Activated CD8-positive, alpha-beta memory T cell treated with anti-CD3 and anti-CD28 coated beads for 24 hours (primary cell): ENCODE measurements at regions not wholly inside any gene's neighbourhood (a gene's known extent, or its start where the extent isn't known, plus 50 kb on each side); places are given as distances from the start of the nearest gene placed in this dataset.
"Not testable (repeated sequence)": the region's sequence is repeated elsewhere in the genome, so short reads cannot be mapped to it uniquely, and the experiment has no call there.

Experiments used
- DNase-seq: peaks from one replicate; pipeline ENCODE4 v3.0.0-alpha.2; 2020

DNA sequence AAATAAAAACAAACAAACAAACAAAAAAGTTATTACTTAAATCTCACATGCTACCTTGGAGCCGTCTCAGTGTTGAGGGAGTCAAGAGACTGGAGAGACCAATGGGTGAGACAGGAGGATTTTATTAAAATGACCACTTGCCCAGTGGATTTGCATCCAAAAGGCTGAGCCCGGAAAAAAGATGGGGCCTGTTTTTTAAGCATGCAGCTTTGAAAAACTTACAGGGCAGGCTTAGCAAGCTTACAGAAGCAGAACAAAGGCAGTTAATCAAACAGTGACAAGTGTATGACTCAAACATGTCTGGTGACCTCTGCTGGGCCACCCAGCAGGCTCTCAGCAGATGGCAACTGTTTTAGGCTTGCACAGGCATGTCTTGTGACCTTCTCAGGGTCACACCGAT, 82.5 kb downstream of the POTEH start:
- not testable (repeated sequence) for DNase-seq

DNA sequence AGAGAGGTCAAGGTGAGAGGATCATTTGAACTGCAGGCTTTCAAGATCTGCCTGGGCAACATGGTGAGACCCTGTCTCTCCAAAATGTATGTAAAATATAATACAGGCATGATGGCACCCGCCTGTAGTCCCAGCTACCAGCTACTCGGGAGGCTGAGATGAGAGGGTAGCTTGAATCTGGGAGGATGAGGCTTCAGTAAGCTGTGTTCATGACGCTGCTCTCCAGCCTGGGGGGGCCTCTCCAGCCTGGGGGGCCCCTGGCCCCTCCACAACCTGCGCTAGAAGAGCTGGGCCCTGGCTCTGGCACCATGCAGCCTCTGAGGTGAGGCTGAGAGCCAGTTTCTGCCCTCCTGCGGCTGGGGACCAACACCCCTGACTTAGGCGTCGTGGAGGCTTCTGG, 85.3 kb downstream of the POTEH start:
- DNase-seq = not testable (repeated sequence)

DNA sequence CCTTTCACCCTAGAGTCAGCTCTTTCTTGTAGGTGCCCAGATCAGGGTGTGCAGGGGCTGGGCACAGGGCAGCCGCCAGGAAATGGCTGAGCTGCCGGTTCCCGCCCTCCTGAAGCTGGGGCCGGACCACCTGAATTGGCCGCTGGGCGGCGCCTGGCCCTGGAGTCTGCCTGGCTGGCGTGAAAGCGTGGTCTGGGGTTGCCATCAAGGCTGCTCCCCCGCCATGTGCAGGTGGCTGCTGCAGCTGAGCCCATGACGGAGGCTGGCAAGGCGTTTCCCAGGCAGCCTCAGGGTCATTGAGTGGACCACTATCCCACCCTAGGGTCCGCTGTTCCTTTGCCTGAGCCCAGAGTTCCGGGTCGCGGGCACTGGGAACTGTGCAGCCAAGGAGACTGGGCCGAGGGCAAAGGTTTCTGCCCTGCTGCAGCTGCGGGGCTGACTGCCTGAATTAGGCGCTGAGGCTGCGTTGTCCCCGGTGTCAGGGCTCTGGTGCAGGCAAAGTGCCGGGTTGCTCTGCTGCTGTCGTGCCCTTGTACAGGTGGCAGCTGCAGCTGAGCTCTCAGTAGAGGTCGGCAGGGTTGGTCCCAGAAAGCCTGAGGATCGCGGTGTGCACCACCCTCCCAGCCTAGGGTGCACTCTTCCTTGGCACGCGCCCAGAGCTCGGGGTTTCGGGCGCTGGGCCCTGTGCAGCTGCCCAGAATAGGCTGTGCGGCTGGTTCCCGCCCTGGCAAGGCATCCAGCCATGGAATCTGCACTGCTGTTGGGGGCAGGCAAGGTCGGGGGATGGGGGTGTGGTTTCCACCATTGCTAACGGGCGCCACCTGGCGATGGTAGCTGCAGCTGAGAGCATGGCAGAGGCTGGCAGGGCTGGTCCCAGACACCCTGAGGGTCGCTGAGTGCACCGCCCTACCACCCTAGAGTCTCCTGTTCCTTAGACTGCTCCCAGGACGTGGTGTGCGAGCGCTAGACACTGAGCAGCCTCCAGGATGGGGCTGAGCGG, 86.1 kb downstream of the POTEH start:
- not testable (repeated sequence) for DNase-seq

DNA sequence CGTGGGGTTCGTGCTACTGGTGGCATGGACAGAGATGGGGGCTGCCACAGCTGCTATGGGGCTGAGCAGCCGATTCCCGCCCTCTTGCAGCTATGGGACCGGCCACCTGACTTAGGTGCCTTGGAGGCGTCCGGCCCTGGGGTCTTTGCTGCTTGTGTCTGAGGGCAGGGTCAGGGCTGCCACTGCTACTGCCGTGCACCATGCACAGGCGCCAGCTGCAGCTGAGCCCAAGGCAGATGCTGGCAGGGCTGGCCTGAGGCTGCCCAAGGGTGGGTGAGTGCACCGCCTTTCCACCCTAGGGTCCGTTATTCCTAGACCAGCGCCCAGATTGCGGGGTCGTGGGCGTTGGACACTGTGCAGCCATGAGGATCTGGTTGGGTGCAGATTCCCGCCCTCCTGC, 86.9 kb downstream of the POTEH start:
- not testable (repeated sequence) for DNase-seq

DNA sequence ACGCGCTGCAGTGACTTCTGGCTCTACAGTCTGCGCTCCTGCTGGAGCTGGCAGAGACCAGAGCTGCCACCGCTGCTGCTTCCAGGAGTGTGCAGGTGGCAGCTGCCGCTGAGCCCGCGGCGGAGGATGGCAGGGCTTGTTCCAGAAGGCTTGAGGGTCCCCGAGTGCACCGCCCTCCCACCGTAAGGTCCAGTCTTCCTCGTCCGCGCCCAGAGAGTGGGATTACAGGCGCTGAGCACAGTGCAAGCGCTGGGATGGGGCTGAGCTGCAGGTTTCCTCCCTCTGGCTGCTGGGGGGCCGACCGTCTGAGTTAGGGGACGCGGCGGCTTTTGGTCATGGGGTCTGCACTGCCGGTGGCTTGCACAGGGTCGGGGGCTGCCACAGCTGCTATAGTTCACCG, 87.3 kb downstream of the POTEH start:
- not testable (repeated sequence) for DNase-seq

DNA sequence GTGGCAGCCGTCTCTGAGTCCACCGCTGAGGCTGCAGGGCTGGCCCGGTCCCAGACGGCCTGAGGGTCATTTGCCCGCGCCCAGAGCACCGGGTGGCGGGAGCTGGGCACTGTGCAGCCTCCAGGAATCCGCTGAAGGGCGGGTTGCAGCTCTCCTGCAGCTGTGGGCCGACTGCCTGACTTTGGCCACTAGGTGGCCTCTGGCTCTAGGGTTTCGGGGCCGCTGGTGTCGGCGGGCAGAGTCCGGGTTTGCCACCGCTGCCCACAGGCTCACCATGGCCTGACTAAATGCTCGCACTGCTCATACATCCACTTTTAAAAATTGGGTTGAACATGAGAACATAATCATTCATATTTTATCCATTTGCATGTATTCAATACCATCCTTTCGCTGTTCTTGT, 87.7 kb downstream of the POTEH start:
- DNase-seq = not testable (repeated sequence)

DNA sequence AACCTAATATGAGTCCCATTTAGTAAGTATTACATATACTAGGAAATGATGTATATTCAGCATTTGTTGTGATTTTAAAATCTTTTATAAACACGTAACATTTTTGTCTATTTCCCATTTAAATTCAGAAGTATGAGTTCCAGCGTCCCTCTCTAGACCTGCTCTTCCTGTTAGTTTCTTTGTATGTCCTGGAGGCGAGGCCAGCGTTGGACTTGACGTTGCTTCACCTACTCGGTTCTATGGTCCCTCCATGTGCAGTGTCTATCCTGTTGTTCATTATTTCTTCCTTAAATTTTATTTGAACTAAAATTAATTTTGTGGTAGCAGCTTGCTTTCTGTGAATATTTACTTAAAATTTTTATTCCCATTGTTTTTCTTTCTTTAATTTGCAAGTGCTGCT, 88.5 kb downstream of the POTEH start:
- not testable (repeated sequence) for DNase-seq

DNA sequence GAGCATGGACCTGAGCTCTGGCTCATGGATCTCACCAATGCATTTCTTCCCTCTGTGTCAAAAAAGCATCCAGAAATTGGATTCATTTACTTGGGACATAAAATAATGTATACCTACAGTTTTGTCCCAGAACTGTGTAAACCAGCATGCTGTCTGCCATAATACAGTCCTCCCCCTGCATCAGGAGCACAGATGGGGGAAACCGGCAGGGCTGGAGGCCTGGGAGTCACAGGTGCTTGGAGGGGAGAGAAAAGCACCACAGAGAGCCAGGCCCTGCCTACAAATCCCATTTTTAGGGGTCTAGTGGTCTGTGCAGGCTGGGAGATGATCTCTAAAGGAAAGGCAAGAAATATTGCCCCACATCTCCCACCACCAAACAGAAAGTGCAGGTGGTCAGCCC, 91.8 kb downstream of the POTEH start:
- DNase-seq = not testable (repeated sequence)

DNA sequence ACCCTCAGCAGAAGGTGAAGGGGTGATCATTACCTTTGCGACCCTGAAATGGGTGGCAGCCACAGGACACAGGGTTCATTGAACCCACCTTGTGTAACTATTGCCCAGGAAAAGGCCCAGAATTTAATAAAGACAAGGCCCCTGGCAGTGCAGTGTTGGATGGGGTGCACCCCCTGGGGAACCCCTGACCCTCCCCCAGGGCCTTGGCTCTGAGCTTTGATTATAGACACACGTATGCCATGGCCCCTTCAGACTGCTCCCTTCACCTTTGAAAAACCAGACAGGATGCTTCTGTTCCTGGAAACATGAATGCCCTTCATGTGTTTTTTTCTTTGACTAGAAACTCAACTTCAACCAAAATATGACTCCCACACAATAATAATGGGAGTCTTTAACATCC, 93.1 kb downstream of the POTEH start:
- DNase-seq = not testable (repeated sequence)

DNA sequence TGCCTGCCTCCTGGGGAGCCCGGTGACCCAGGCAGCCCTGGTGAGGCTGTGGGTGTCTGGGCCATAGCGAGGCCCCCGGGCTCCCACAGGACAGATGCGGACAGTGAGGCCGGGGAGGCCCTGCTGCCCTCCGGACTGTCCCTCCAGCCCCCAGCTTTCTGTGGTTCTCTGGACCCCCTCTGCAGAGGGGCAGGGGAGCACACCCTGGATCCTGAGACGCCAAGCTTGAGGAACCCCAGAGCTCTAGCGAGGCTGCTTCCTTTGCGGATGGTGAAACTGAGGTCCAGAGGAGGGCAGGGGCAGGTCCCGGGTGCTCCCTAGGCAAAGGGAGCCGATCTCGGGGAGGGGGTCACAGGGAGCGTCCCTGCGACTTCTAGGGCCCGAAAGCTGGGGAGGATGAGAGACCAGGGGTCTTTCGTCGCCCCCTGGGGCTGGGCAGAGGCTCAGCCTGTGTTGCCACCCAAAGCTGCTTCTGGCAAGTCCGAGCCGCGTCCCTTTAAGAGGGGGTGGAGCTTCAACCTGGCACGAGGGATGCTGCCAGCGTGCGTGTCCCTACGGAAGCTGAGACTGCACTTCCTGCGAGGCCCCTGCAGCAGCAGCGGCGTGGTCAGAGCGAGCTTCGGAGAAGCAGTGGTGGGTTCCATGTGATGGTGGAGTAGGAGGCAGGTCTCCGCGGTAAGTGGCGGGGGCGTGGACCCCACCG, 94.7 kb downstream of the POTEH start:
- not testable (repeated sequence) for DNase-seq

DNA sequence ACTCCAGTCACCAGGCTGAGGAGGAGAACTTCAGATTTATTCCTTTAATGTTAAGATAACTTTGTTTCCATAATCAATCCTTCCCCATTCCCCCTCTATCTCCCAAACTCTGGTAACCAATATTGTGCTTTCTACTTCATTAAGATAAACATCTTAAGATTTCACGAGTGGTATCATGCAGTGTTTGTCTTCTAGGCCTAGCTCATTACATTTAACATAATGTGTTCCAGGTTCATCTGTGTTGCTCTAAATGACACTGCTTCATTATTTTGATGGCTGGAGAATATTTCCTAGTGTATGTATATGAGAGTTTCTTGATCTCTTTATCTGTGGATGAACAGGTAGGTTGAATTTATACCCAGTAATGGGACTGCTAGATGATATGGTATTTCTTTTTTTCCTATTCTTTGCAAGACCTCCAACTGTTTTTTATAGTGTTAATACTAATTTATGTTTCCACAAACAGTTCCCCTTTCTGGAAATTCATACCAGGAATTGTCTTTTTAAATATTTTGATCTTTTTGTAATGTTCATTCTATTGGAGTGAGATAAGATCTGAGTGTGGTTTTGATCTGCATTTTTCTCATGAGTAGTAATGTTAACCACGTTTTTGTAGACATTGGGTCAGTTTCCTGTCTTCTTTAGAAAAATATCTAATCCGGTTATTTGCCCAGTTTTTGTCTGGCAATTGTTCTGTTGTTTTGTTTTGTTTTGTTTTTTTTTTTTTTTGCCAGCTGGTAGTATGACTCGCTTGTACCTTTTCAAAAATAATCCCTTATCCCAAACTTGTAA, 97.3 kb downstream of the POTEH start:
- DNase-seq = not testable (repeated sequence)

DNA sequence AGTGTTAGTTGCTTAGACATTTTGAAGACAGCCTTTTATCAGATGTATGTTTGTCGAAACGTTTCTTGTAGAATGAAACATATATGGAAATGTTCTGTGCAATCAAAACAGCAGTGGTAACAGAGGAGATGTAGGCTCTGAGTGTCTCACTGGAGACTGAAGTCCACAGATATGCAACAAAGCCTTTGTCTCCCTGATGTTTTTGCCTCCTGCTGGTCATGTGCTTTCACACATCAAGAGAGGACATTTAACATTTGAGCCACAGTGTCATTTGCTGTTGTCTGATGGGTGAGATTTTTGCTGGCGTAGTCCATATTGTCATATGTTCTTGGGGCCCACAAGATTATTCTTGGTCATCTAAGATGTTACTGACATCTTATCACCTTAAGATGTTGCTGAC, 101.7 kb downstream of the POTEH start:
- DNase-seq = not testable (repeated sequence)

DNA sequence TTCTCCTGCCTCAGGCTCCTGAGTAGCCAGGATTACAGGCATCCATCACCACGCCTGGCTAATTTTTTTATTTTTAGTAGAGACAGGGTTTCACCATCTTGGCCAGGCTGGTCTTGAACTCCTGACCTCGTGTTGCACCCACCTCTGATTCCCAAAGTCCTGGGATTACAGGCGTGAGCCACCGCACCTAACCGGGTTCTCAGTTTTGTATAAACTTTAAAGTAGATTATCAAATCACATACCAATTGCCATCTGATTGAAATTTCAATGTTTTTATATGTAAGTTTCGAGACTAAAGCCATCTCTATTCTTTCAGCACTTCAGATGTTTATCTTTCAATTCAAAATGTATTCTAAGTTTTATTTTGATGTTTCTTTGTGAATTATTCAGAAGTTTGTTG, 110.1 kb downstream of the POTEH start:
- DNase-seq = not testable (repeated sequence)

DNA sequence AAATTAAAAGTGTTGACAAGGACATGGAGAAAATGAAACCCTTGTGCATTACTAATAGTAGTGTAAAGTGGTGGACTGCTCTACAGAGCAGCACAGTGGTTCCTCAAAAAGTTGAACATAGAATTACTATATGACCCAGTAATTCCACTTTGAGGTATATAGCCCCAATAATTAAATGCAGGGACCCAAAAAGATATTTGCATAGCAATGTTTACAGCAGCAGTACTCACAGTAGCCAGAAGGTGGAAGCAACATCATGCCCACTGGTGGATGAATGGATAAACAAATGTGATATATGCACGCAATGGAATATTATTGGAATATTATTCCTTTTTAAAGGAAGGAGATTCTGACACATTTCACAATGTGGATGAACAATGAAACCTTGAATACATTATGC, 121.3 kb downstream of the POTEH start:
- DNase-seq = not testable (repeated sequence)

DNA sequence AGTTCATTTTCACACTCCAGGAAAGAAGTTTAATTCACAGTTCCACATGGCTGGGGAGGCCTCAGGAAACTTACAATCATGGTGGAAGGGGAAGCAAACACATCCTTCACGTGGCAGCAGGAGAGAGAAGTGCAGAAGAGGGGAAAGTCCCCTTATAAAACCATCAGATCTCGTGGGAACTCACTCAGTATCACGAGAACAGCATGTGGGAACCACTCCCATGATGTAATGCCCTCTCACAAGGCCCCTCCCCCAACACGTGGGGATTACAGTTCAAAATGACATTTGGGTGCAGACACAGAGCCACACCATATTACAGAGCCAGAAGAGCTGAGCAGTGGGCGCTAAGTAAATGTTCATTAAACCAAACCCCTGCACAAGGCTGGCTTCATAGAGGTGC, 126.0 kb downstream of the POTEH start:
- DNase-seq = not testable (repeated sequence)

DNA sequence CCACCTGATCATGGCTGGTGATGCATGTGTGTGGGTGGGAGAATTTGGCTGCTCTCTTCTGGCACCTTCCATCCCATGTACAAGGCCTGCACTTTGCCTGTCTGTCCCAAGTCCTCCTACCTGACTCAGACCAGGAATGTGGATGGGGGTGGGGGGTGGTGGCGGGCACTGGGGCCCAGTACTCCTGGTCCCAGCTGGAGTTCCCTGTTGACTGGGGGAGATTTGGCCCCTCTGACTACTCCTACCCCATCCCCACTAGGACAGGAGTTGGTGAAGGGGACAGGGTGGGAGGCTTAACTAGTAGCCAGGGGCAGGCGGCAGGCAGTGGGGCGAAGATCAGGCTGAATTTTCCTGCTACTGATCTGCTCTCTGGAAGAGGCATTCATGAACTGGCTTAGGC, 126.6 kb downstream of the POTEH start:
- not testable (repeated sequence) for DNase-seq

DNA sequence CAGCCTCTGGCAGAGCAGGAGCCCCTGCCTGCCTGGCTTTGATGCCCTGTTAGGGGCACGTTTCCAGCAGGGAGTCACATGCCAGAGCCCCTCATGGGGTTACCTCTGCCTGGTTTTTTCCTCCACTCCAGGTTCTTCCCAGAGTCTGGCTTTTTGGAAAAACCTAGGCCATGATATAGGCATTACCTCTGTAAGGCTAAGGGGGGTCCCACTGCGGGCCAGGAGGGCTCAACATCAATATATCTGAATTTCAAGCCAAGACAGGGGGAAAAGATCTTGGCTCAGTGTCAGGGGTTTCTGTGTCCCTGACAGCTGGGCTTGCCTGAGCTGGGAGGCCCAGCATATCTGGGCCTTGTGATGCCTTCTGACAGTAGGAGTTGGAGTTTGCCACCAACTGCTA, 127.4 kb downstream of the POTEH start:
- not testable (repeated sequence) for DNase-seq

DNA sequence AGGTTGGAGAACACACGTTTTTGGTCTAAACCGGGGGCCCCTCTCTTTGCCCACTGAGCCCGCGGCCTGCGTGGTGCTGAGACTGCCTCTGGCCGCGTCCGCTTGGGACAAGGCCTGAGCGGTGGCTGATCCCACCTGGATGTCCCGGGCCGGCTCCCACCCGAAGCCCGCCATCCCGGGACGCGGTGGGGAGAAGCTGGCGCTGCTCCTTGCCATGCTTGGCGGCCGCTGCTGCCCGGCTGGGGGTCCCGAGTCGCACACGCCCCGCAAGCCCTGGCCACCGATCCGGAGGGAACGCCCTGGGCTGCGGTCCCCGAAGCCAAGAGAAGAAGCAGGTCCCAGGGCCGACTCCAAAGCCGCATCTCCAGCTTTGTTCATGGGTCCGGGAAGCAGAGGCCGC, 130.1 kb downstream of the POTEH start:
- DNase-seq = not testable (repeated sequence)

DNA sequence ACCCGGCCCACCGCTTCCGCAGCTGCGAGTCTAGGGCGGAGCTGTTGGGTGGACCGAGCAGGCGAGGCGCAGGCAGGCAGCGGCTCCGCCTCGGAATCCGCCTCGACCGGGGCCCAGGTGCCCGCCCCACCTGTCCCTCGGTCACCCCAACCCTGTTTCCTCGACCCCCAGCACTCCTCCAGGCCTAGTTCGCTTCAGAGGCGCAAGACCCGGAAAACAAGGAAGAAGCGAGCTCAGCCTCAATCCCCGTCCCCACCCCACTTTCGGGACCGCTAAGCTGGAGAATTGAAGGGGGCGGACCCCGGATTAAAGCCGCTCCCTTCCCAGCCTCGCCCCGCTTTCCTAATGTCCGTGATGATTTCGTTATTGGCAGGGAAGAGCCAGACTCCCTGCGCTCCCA, 131.3 kb downstream of the POTEH start:
- DNase-seq = not testable (repeated sequence)

DNA sequence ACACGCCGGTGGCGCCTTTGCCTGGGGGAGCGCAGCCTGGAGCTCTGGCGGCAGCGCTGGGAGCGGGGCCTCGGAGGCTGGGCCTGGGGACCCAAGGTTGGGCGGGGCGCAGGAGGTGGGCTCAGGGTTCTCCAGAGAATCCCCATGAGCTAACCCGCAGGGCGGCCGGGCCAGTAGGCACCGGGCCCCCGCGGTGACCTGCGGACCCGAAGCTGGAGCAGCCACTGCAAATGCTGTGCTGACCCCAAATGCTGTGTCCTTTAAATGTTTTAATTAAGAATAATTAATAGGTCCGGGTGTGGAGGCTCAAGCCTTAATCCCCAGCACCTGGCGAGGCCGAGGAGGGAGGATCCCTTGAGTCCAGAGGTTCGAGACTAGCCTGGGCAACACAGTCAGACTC, 132.2 kb downstream of the POTEH start:
- not testable (repeated sequence) for DNase-seq

DNA sequence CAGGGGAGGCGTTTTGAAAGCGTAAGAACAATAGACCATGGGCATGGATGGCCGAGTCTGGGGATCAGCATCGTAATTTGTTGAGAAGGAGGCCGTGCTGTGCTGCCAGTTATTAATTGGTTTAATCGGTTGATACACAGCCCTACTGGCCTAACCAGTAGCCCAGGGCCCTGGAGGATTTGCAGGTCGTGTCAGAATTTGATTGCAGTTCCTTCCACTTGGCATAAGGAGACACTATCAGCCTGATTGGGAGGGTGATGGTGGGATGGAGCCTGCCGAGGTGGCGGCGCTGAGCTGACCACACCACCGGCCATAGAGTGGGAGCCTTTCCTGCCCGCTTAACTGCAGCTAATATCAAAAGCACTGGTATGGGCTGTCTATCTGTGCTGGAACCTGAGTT, 133.4 kb downstream of the POTEH start:
- not testable (repeated sequence) for DNase-seq

DNA sequence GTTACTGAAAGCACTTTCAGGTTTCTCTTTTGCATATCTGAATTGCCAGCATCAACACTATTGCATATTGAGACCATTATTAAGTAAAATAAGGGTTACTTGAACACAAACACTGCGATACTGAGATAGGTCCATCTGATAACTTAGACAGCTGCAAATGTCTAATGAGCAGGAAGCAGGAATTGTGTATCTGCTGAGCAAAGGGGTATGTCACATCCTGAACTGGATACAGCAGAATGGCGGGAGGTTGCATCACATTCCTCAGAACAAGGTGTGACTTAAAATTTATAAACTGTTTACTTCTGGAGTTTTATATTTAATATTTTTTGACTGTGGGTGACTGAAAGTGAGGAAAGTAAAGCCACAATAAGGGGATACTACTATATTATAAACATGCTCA, 142.4 kb downstream of the POTEH start:
- not testable (repeated sequence) for DNase-seq

DNA sequence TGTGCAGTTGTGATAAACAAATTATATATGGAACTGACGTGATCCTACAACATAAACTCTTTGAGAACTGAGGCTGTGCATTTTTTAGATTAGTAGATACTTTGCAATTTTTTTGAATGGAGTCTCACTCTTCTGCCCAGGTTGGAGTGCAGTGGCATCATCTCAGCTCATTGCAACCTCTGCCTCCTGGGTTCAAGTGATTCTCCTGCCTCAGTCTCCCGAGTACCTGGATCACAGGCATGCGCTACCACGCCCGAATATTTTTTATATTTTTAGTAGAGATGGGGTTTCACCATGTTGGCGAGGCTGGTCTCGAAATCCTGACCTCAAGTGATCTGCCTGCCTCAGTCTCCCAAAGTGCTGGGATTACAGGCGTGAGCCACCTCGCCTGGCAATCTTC, 145.9 kb downstream of the POTEH start:
- DNase-seq = not testable (repeated sequence)
